ENCODE measurements at regions not wholly inside any gene's neighbourhood (a gene's known extent, or its start where the extent isn't known, plus 50 kb on each side); places are given as distances from the start of the nearest gene placed in this dataset.

- Histone ChIP-seq H3K9me3 (ENCODE audit: low read depth, low read length) (no peaks in the 10 kb centered on the region), H3K9ac (ENCODE audit: insufficient read length) (no peak overlapping the region), H3K4me3 (no peak overlapping the region), H3K36me3 (ENCODE audit: insufficient read depth, low read length) (no peaks in the 10 kb centered on the region), H3K27ac (no peak overlapping the region)
- TF ChIP-seq POLR2AphosphoS5 (IDR thresholded peaks at IDR 0.05; ENCODE audit: borderline replicate concordance, low read depth, low read length): no peak
- no peak for TF ChIP-seq EZH2 (IDR thresholded peaks at IDR 0.05)
- TF ChIP-seq FOXP2 (optimal IDR thresholded peaks at IDR 0.05; ENCODE audit: control extremely low read depth, extremely low read length, insufficient read depth): no peak
- no peak for DNase-seq (ENCODE audit: low read depth, low spot score)
Observed at GRCh38 chr18:51425475-51425874, 228.0 kb upstream of the MEX3C start.

DNA sequence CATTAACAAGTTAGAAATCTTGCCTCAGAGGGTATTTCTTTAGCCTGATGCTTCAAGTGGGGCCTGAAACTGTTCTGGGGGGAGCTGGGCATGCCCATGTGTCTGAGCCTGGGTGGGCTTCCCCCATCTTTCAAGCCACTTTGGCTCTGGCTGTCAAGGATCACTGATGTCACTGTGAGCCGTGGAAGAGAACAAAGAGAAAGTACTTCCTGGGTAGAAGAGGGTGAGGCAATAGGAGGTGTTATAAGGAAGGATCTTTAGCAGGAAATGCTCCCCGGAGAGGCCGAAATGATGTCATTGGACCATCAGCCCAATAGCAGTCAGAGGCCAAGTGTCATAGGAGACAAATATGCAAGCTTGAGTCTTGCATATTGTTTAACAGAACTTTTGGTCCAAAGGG lies 228.4 kb upstream of the MEX3C start:
- no peak overlapping the region for H3K27ac ChIP-seq
- H3K9ac ChIP-seq (ENCODE audit: insufficient read length): no peak overlapping the region
- H3K36me3 ChIP-seq (ENCODE audit: insufficient read depth, low read length): no peaks in the 10 kb centered on the region
- H3K4me3 ChIP-seq: no peak overlapping the region
- no peak for DNase-seq (ENCODE audit: low read depth, low spot score)
- no peak for TF ChIP-seq FOXP2 (optimal IDR thresholded peaks at IDR 0.05; ENCODE audit: control extremely low read depth, extremely low read length, insufficient read depth)
- TF ChIP-seq EZH2 (IDR thresholded peaks at IDR 0.05): no peak
- TF ChIP-seq POLR2AphosphoS5 (IDR thresholded peaks at IDR 0.05; ENCODE audit: borderline replicate concordance, low read depth, low read length): no peak
- H3K9me3 ChIP-seq (ENCODE audit: low read depth, low read length): no peaks in the 10 kb centered on the region

DNA sequence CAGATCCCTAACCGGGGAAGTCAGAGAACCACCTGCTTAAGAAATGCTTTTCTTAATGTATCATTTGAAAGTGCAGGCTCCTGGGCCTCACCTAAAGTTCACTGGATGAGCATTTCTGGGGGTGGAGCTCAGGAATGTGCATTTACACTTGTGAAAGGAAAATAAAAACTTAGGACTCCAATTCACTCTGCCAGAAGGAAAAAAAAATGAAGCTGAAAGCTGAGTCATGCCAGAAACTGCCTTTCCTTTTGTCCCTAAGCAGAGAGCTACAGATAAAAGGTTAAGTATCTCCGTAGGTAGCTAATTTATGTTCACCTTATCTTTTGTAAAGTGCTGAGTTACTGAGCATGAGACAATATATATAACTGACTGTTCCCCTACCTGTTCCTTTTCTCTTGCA lies 229.5 kb upstream of the MEX3C start:
- TF ChIP-seq FOXP2 (optimal IDR thresholded peaks at IDR 0.05; ENCODE audit: control extremely low read depth, extremely low read length, insufficient read depth) (no peak), POLR2AphosphoS5 (IDR thresholded peaks at IDR 0.05; ENCODE audit: borderline replicate concordance, low read depth, low read length) (no peak), EZH2 (IDR thresholded peaks at IDR 0.05) (no peak)

GRCh38 chr18:51429644-51430043 lies 232.2 kb upstream of the MEX3C start:
- Histone ChIP-seq H3K9ac (ENCODE audit: insufficient read length) (no peak overlapping the region), H3K36me3 (ENCODE audit: insufficient read depth, low read length) (no peaks in the 10 kb centered on the region), H3K27ac (no peak overlapping the region), H3K4me3 (no peak overlapping the region), H3K9me3 (ENCODE audit: low read depth, low read length) (no peaks in the 10 kb centered on the region)
- DNase-seq (ENCODE audit: low read depth, low spot score): no peak
- no peak for TF ChIP-seq POLR2AphosphoS5 (IDR thresholded peaks at IDR 0.05; ENCODE audit: borderline replicate concordance, low read depth, low read length)
- no peak for TF ChIP-seq FOXP2 (optimal IDR thresholded peaks at IDR 0.05; ENCODE audit: control extremely low read depth, extremely low read length, insufficient read depth)
- no peak for TF ChIP-seq EZH2 (IDR thresholded peaks at IDR 0.05)

More for the DNA sequence above, 229.5 kb upstream of the MEX3C start:
- Histone ChIP-seq H3K27ac (no peak overlapping the region), H3K36me3 (ENCODE audit: insufficient read depth, low read length) (no peaks in the 10 kb centered on the region), H3K9me3 (ENCODE audit: low read depth, low read length) (no peaks in the 10 kb centered on the region), H3K4me3 (no peak overlapping the region), H3K9ac (ENCODE audit: insufficient read length) (no peak overlapping the region)
- no peak for DNase-seq (ENCODE audit: low read depth, low spot score)

GRCh38 chr18:51430538-51430937 lies 233.1 kb upstream of the MEX3C start:
- Histone ChIP-seq H3K9ac (ENCODE audit: insufficient read length) (no peak overlapping the region), H3K4me3 (no peak overlapping the region), H3K36me3 (ENCODE audit: insufficient read depth, low read length) (no peaks in the 10 kb centered on the region), H3K27ac (no peak overlapping the region), H3K9me3 (ENCODE audit: low read depth, low read length) (no peaks in the 10 kb centered on the region)
- TF ChIP-seq FOXP2 (optimal IDR thresholded peaks at IDR 0.05; ENCODE audit: control extremely low read depth, extremely low read length, insufficient read depth): no peak
- TF ChIP-seq POLR2AphosphoS5 (IDR thresholded peaks at IDR 0.05; ENCODE audit: borderline replicate concordance, low read depth, low read length): no peak
- TF ChIP-seq EZH2 (IDR thresholded peaks at IDR 0.05): no peak
- DNase-seq (ENCODE audit: low read depth, low spot score): no peak

- no peaks in the 10 kb centered on the region for H3K36me3 ChIP-seq (ENCODE audit: insufficient read depth, low read length)
- H3K27ac ChIP-seq: no peak overlapping the region
- H3K9ac ChIP-seq (ENCODE audit: insufficient read length): no peak overlapping the region
- H3K4me3 ChIP-seq: no peak overlapping the region
- TF ChIP-seq POLR2AphosphoS5 (IDR thresholded peaks at IDR 0.05; ENCODE audit: borderline replicate concordance, low read depth, low read length) (no peak), FOXP2 (optimal IDR thresholded peaks at IDR 0.05; ENCODE audit: control extremely low read depth, extremely low read length, insufficient read depth) (no peak), EZH2 (IDR thresholded peaks at IDR 0.05) (no peak)
- H3K9me3 ChIP-seq (ENCODE audit: low read depth, low read length): no peaks in the 10 kb centered on the region
- DNase-seq (ENCODE audit: low read depth, low spot score): no peak
Observed at GRCh38 chr18:51433296-51433695, 235.8 kb upstream of the MEX3C start.

DNA sequence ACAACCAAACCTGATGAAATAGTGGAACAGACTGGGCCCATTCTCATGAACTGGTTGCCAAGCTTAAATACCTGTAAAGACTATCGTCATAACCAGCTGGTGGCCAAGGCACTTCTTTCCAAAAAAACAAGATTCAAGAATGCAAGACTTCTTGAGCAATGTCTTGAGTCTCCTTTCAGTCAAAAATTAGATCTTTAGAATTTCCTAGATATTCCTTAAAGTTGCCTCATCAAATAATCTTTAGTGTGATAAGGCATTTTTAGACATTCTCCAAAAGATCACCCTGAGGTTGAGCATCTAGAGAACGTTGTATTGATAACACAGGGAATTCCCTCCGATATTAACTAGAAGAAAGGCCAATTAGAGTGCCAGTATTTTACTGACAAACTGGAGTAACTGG lies 236.4 kb upstream of the MEX3C start:
- Histone ChIP-seq H3K4me3 (no peak overlapping the region), H3K36me3 (ENCODE audit: insufficient read depth, low read length) (no peaks in the 10 kb centered on the region), H3K9me3 (ENCODE audit: low read depth, low read length) (no peaks in the 10 kb centered on the region), H3K9ac (ENCODE audit: insufficient read length) (no peak overlapping the region), H3K27ac (no peak overlapping the region)
- no peak for DNase-seq (ENCODE audit: low read depth, low spot score)
- TF ChIP-seq FOXP2 (optimal IDR thresholded peaks at IDR 0.05; ENCODE audit: control extremely low read depth, extremely low read length, insufficient read depth) (no peak), EZH2 (IDR thresholded peaks at IDR 0.05) (no peak), POLR2AphosphoS5 (IDR thresholded peaks at IDR 0.05; ENCODE audit: borderline replicate concordance, low read depth, low read length) (no peak)

DNA sequence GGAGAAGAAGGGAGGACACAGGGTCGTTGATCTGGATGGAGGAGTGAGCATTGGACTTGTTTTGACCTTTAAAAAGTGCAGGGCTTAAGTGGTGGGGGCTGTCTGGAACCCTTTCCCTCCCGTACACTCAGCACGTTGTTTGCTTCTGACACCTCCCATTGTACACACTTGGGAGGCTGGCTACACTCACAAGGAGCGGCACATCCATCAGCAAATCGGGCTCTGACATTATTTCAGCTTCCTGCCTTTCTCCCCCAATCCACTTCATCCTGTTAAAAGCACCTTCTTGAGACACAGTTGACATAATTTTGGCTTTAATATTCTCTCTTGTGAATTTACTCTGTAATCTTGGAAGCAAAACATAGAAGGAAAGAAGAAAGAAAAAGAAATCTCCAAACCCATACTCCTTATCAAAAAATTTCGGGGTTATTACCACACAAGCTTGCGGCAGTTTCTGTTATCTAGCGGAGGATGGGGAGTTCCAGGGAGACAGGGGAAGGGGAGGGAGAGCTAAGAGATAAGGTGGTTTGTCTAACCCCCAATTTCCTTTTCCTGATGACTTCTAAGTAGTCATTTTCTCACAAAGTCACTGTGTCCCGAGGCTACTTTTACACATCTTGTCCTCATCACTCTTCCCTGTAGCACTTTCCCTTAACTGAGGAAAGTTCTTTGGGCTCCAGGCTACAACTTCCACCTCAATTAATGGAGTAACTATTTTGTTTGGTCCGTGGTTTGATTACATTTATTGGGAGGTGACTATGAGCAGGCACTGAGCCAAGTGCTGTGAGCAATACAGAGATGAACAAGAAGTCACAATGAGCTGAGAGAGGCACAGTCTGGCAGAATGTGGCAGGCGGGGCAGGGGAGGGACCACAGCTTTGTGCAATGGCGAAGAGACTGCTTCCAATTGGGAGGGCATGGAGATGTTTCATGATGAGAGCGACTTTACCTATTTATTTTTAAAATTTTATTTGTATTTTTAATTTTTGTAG lies 240.1 kb upstream of the MEX3C start:
- Histone ChIP-seq H3K27ac (no peak overlapping the region), H3K4me3 (no peak overlapping the region), H3K9me3 (ENCODE audit: low read depth, low read length) (no peaks in the 10 kb centered on the region), H3K9ac (ENCODE audit: insufficient read length) (no peak overlapping the region), H3K36me3 (ENCODE audit: insufficient read depth, low read length) (no peaks in the 10 kb centered on the region)
- DNase-seq (ENCODE audit: low read depth, low spot score): no peak
- no peak for TF ChIP-seq POLR2AphosphoS5 (IDR thresholded peaks at IDR 0.05; ENCODE audit: borderline replicate concordance, low read depth, low read length)
- no peak for TF ChIP-seq EZH2 (IDR thresholded peaks at IDR 0.05)
- no peak for TF ChIP-seq FOXP2 (optimal IDR thresholded peaks at IDR 0.05; ENCODE audit: control extremely low read depth, extremely low read length, insufficient read depth)
